Right atrium auricular region (tissue), 2 donors: ENCODE measurements at regions not wholly inside any gene's neighbourhood (a gene's known extent, or its start where the extent isn't known, plus 50 kb on each side); places are given as distances from the start of the nearest gene placed in this dataset.

ENCODE experiments used
- DNase-seq: peaks from one replicate; pipeline ENCODE4 v3.0.0-alpha.2; 2019; ENCODE audit warnings: low spot score
- H3K27ac ChIP-seq, 2 donors: fragments of 200-600 bp; sonication (generic); 1 replicate in 1 of 2; 2 replicates in 1 of 2; pipeline ENCODE4 v1.5.1; 2016 to 2019
- H3K27me3 ChIP-seq, 2 donors: fragments of 200-600 bp; sonication (generic); one replicate each; pipeline versions ENCODE4 v1.5.1 to v1.6.0; 2017 to 2019
- H3K36me3 ChIP-seq: fragments of 200-600 bp; sonication (generic); one replicate; pipeline ENCODE4 v1.5.1; 2016
- H3K4me1 ChIP-seq, 2 donors: fragments of 200-600 bp; sonication (generic); one replicate each; pipeline versions ENCODE4 v1.5.1 to v1.6.0; 2017 to 2019
- H3K4me3 ChIP-seq, 2 donors: fragments of 200-600 bp; sonication (generic); 1 replicate in 1 of 2; 2 replicates in 1 of 2; pipeline ENCODE4 v1.5.1; 2017 to 2019; ENCODE audit warnings: mild to moderate bottlenecking in 1 of 2, moderate library complexity in 1 of 2
- H3K9me3 ChIP-seq, 2 donors: fragments of 200-600 bp; sonication (generic); one replicate each; pipeline ENCODE4 v1.5.1; 2019
- TF ChIP-seq, protein P1 (sequence below), 2 donors: fragments of 200-600 bp; sonication (generic); IDR thresholded peaks; one replicate each; pipeline ENCODE4 v1.5.1; 2019; ENCODE audit warnings: antibody characterized with exemption in 2 of 2

DNA sequence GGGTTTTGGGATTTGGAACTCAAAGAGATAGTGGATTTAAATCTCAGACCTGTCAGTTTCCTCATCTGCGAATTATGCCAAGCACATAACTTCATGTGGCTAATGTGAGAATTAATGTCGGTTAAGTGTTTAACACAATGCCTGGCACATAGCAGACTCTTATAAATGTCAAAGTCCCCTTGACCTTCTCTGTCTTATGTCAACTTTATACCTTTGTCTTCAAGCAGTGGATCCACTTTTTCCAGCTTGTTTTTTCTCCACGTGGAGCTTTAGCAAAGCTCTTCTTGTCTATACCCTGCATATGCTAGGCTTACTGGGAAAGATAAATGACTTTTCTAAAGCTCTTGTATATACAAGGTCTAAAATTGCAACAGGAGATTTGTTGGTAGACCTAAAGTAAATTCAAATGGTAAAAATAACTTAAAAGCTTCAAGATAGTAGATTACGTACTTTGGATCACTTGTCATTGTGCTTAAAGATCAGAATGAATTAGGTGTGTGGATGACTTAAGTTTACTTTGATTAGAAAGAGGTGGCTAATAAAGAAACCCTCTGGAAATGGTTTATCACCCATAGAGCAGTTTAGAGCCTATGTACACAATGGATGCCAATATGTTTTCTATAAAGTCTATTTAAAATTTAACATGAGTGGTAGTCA, 318.3 kb upstream of the SORL1-AS1 start:
- TF ChIP-seq, protein P1, sequence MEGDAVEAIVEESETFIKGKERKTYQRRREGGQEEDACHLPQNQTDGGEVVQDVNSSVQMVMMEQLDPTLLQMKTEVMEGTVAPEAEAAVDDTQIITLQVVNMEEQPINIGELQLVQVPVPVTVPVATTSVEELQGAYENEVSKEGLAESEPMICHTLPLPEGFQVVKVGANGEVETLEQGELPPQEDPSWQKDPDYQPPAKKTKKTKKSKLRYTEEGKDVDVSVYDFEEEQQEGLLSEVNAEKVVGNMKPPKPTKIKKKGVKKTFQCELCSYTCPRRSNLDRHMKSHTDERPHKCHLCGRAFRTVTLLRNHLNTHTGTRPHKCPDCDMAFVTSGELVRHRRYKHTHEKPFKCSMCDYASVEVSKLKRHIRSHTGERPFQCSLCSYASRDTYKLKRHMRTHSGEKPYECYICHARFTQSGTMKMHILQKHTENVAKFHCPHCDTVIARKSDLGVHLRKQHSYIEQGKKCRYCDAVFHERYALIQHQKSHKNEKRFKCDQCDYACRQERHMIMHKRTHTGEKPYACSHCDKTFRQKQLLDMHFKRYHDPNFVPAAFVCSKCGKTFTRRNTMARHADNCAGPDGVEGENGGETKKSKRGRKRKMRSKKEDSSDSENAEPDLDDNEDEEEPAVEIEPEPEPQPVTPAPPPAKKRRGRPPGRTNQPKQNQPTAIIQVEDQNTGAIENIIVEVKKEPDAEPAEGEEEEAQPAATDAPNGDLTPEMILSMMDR (IDR thresholded peaks at IDR 0.05) = no peak
- Histone ChIP-seq H3K9me3 (no peaks in the 10 kb centered on the region), H3K4me1 (no peaks in the 10 kb centered on the region), H3K27ac (no peak overlapping the region), H3K4me3 (no peak overlapping the region), H3K27me3 (no peaks in the 10 kb centered on the region), H3K36me3 (no peaks in the 10 kb centered on the region)
- DNase-seq = no peak

DNA sequence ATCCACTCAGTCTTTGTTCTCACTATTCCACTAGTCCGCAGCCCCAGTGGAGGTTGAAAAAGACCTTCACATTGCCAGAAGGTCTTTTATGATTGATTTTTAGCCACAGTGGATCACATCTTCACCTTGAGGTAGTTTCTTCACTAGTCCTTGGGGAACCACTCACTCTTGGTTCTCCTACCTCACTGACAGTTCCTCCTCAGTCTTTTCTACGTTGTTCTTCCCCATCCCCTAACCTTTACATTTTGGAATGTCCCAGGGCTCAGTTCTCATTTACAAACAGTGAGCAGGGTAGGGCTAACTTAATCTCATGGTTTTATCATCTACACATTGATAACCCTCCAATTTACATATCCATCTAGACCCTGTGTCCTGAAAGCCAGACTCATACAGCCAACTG, 316.4 kb upstream of the SORL1-AS1 start:
- H3K9me3 ChIP-seq = no peaks in the 10 kb centered on the region
- H3K36me3 ChIP-seq = no peaks in the 10 kb centered on the region
- H3K4me3 ChIP-seq = no peak overlapping the region
- no peak overlapping the region for H3K27ac ChIP-seq
- TF ChIP-seq, protein P1 (IDR thresholded peaks at IDR 0.05) = no peak
- no peak for DNase-seq
- no peaks in the 10 kb centered on the region for H3K4me1 ChIP-seq
- H3K27me3 ChIP-seq = no peaks in the 10 kb centered on the region

DNA sequence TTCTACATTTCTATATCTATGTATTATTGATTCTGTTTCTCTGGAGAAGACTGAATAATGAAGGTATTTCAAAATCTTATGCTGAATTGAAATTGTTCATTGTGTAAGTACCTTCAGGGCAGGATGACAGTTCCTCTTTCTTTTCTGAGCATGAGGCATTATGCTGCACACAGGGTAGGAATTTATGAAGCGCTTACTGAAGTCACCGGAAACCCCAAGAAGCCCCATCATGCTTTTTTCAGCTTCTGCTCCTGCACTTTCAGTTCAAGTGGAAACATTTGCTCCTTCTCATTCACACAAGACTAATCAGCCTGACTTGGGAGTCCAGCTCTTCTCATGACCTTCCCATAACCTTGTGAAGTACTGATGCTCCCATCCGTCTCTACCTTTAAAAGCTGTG, 314.7 kb upstream of the SORL1-AS1 start:
- Histone ChIP-seq H3K9me3 (no peaks in the 10 kb centered on the region), H3K27ac (no peak overlapping the region), H3K36me3 (no peaks in the 10 kb centered on the region), H3K4me3 (no peak overlapping the region), H3K27me3 (no peaks in the 10 kb centered on the region), H3K4me1 (no peaks in the 10 kb centered on the region)
- DNase-seq = no peak
- TF ChIP-seq, protein P1 (IDR thresholded peaks at IDR 0.05) = no peak

DNA sequence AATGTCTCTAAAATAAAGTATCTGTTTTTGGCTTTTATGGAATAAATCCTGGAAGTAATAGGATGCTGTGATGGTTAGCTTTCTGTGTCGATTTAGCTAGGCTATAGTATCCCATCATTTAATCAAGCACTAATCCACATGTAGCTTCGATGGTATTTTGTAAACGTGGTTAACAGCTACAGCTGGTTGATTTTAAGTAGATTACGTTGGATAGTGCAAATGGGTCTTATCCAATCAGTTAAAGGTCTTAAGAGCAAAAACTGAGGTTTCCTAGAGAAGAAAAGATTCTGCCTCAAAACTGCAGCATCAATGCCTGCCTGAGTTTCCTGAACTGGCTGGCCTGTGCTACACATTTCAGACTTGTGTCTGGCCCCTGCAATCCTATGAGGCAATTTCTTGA, 314.2 kb upstream of the SORL1-AS1 start:
- Histone ChIP-seq H3K4me1 (no peaks in the 10 kb centered on the region), H3K27me3 (no peaks in the 10 kb centered on the region)
- TF ChIP-seq, protein P1 (IDR thresholded peaks at IDR 0.05) = no peak

DNA sequence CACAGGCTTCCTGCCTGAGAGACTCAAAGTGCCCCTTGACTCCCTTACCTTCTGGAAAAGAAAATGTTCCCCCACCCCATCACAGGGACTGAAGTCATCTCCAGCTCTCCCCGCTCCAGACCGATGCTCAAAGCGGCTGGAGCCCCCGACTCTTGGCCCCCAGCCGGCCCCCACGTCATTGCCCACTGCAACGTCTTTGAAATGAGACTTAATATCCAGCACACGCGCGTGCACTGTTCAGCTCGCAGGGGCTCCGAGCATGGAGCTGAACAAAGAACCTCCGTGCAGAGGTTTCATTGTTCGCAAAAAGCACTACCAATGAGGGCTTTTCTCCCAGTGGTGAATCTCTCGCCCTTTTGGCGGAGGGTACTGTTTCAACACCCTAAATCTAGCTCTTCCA, 313.4 kb upstream of the SORL1-AS1 start:
- DNase-seq = no peak
- Histone ChIP-seq H3K4me3 (no peak overlapping the region), H3K27me3 (no peaks in the 10 kb centered on the region), H3K9me3 (no peaks in the 10 kb centered on the region), H3K4me1 (no peaks in the 10 kb centered on the region), H3K27ac (no peak overlapping the region), H3K36me3 (no peaks in the 10 kb centered on the region)
- TF ChIP-seq, protein P1 (IDR thresholded peaks at IDR 0.05) = no peak

More for the DNA sequence above, 314.2 kb upstream of the SORL1-AS1 start:
- Histone ChIP-seq H3K4me3 (no peak overlapping the region), H3K27ac (no peak overlapping the region), H3K9me3 (no peaks in the 10 kb centered on the region), H3K36me3 (no peaks in the 10 kb centered on the region)
- no peak for DNase-seq

DNA sequence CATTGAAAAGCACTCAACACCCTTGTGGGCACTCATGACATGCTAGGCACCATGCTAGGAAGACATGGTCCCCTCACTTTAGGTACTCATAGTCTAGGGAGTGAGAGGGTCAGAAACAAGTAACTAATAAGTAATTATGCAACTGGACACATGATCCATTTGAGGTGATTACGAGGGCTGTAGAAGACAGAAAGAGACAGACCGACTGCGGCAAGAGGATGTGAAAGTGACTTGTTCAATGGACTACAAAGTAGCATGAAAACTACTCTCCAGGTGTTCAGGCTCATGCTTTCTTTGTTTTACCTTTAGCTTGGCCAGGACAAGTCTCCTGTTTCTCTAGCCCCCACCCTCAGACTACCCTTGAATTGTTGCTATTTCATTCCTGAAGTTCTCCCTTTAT, 310.8 kb upstream of the SORL1-AS1 start:
- no peak overlapping the region for H3K27ac ChIP-seq
- no peak for DNase-seq
- TF ChIP-seq, protein P1 (IDR thresholded peaks at IDR 0.05) = no peak
- H3K4me1 ChIP-seq = no peaks in the 10 kb centered on the region
- no peak overlapping the region for H3K4me3 ChIP-seq
- H3K27me3 ChIP-seq = no peaks in the 10 kb centered on the region
- no peaks in the 10 kb centered on the region for H3K36me3 ChIP-seq
- no peaks in the 10 kb centered on the region for H3K9me3 ChIP-seq
